GM23338 (cell line): ENCODE measurements at regions not wholly inside any gene's neighbourhood (a gene's known extent, or its start where the extent isn't known, plus 50 kb on each side); places are given as distances from the start of the nearest gene placed in this dataset.

Source experiments
- ATAC-seq: fragments of 200-7000 bp; cut with Tn5 transposase; 3 replicates; pipeline ENCODE4 v1.9.1; 2020
- DNase-seq: peaks from one replicate; pipeline ENCODE4 v3.0.0-alpha.2; 2015; ENCODE audit warnings: low spot score
- H2AFZ ChIP-seq: fragments of 200-600 bp; sonication (generic); 2 replicates; pipeline ENCODE4 v1.8.0; 2016; ENCODE audit warnings: antibody characterized with exemption, mild to moderate bottlenecking, moderate library complexity
- H3F3A ChIP-seq: fragments of 200-600 bp; sonication (generic); replicated peaks from 2 replicates; pipeline ENCODE4 v1.8.0; 2017; ENCODE audit warnings: antibody characterized with exemption, mixed run types, low read depth
- H3K27ac ChIP-seq: fragments of 200-600 bp; sonication (generic); 2 replicates; pipeline ENCODE4 v1.6.1; 2016; ENCODE audit warnings: low read depth
- H3K27me3 ChIP-seq: fragments of 200-600 bp; sonication (generic); 2 replicates; pipeline ENCODE4 v1.8.0; 2016; ENCODE audit warnings: mild to moderate bottlenecking, mixed run types, moderate library complexity; ENCODE audit not compliant: insufficient read depth
- H3K36me3 ChIP-seq: fragments of 200-600 bp; sonication (generic); 2 replicates; pipeline ENCODE4 v1.8.0; 2016; ENCODE audit warnings: mild to moderate bottlenecking; ENCODE audit not compliant: insufficient read depth
- H3K4me1 ChIP-seq: fragments of 200-600 bp; sonication (generic); 2 replicates; pipeline ENCODE4 v1.8.0; 2016; ENCODE audit warnings: mild to moderate bottlenecking, moderate library complexity; ENCODE audit not compliant: insufficient read depth
- H3K4me2 ChIP-seq: fragments of 200-600 bp; sonication (generic); 2 replicates; pipeline ENCODE4 v1.7.1; 2017; ENCODE audit warnings: mixed run types
- H3K4me3 ChIP-seq: fragments of 200-600 bp; sonication (generic); 2 replicates; pipeline ENCODE4 v1.6.1; 2016; ENCODE audit warnings: mixed run types
- H3K79me2 ChIP-seq: fragments of 200-600 bp; sonication (generic); replicated peaks from 2 replicates; pipeline ENCODE4 v1.8.0; 2017; ENCODE audit warnings: mild to moderate bottlenecking; ENCODE audit not compliant: insufficient read depth
- H3K9me2 ChIP-seq: fragments of 200-600 bp; sonication (generic); 2 replicates; pipeline ENCODE4 v1.8.0; 2017; ENCODE audit not compliant: insufficient read depth
- H4K20me1 ChIP-seq: fragments of 200-600 bp; sonication (generic); replicated peaks from 2 replicates; pipeline ENCODE4 v1.8.0; 2017; ENCODE audit warnings: mild to moderate bottlenecking; ENCODE audit not compliant: insufficient read depth
- H3K27ac Mint-ChIP-seq: 2 replicates; pipeline ENCODE4 v1.8.0; 2020; ENCODE audit warnings: inconsistent platforms, mild to moderate bottlenecking, moderate library complexity, mixed read lengths
- H3K27me3 Mint-ChIP-seq: 3 replicates; pipeline ENCODE4 v1.8.0; 2022; ENCODE audit warnings: low read depth, mild to moderate bottlenecking, moderate library complexity, mixed read lengths, inconsistent platforms; ENCODE audit not compliant: insufficient read depth, poor library complexity
- H3K36me3 Mint-ChIP-seq: 3 replicates; pipeline ENCODE4 v1.8.0; 2021; ENCODE audit warnings: low read depth, mild to moderate bottlenecking, inconsistent platforms, moderate library complexity, mixed read lengths
- H3K4me1 Mint-ChIP-seq: 3 replicates; pipeline ENCODE4 v1.8.0; 2020; ENCODE audit warnings: mild to moderate bottlenecking, inconsistent platforms, mixed read lengths
- H3K4me3 Mint-ChIP-seq: 3 replicates; pipeline ENCODE4 v1.8.0; 2021; ENCODE audit warnings: moderate library complexity, mild to moderate bottlenecking, inconsistent platforms, mixed read lengths
- H3K9me3 Mint-ChIP-seq: 3 replicates; pipeline ENCODE4 v1.8.0; 2020; ENCODE audit warnings: moderate library complexity, mild to moderate bottlenecking, inconsistent platforms, mixed read lengths
- EZH2 ChIP-seq: fragments of 200-600 bp; sonication (generic); IDR thresholded peaks from one replicate; pipeline ENCODE4 v1.8.0; 2017; ENCODE audit warnings: antibody characterized with exemption, mild to moderate bottlenecking, low read depth; ENCODE audit not compliant: unreplicated experiment
- JUNB ChIP-seq: IDR thresholded peaks from one replicate; pipeline ENCODE4 v1.6.1; 2016; ENCODE audit warnings: antibody characterized with exemption; ENCODE audit not compliant: unreplicated experiment
- NANOG ChIP-seq: IDR thresholded peaks from 2 replicates; pipeline ENCODE4 v1.6.1; 2016; ENCODE audit warnings: antibody characterized with exemption, borderline replicate concordance
- POLR2AphosphoS5 ChIP-seq: IDR thresholded peaks from 2 replicates; pipeline ENCODE4 v1.6.1; 2016; ENCODE audit warnings: antibody characterized with exemption, low read depth
- STAT1 ChIP-seq: IDR thresholded peaks from one replicate; pipeline ENCODE4 v1.6.1; 2016; ENCODE audit warnings: antibody characterized with exemption; ENCODE audit not compliant: unreplicated experiment
- ZNF331 ChIP-seq: fragments of 250-450 bp; sonication (Bioruptor Pico); IDR thresholded peaks from 2 replicates; pipeline ENCODE4 v1.5.0; 2020; ENCODE audit warnings: low read depth, mild to moderate bottlenecking, moderate library complexity
- TF ChIP-seq, protein P1 (sequence below): IDR thresholded peaks from one replicate; pipeline ENCODE4 v1.6.1; 2018; ENCODE audit warnings: antibody characterized with exemption; ENCODE audit not compliant: unreplicated experiment
- TF ChIP-seq, protein P2 (sequence below): IDR thresholded peaks from 2 replicates; pipeline ENCODE4 v1.6.1; 2016; ENCODE audit warnings: antibody characterized with exemption
- TF ChIP-seq, protein P3 (sequence below): fragments of 250-450 bp; sonication (Bioruptor Pico); IDR thresholded peaks from 2 replicates; pipeline ENCODE4 v1.5.0; 2020; ENCODE audit warnings: mild to moderate bottlenecking, moderate library complexity

DNA sequence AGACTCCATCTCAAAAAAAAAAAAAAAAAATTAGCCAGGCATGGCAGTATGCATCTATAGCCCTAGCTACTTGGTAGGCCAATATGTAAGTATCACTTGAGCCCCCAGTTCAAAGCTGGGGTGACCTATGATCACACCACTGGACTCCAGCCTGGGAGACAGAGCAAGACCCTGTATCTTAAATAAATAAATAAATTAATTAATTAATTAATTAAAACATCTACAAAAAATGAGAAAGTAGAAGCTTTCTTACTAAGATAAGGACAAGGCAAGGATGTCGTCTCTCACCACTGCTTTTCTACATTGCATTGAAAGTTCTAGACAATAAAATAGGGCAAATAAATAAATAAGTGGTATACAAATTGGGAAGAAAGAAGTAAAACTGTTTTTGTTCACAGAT, 134.3 kb upstream of the CARMIL1 start (continued):
- TF ChIP-seq, protein P1, sequence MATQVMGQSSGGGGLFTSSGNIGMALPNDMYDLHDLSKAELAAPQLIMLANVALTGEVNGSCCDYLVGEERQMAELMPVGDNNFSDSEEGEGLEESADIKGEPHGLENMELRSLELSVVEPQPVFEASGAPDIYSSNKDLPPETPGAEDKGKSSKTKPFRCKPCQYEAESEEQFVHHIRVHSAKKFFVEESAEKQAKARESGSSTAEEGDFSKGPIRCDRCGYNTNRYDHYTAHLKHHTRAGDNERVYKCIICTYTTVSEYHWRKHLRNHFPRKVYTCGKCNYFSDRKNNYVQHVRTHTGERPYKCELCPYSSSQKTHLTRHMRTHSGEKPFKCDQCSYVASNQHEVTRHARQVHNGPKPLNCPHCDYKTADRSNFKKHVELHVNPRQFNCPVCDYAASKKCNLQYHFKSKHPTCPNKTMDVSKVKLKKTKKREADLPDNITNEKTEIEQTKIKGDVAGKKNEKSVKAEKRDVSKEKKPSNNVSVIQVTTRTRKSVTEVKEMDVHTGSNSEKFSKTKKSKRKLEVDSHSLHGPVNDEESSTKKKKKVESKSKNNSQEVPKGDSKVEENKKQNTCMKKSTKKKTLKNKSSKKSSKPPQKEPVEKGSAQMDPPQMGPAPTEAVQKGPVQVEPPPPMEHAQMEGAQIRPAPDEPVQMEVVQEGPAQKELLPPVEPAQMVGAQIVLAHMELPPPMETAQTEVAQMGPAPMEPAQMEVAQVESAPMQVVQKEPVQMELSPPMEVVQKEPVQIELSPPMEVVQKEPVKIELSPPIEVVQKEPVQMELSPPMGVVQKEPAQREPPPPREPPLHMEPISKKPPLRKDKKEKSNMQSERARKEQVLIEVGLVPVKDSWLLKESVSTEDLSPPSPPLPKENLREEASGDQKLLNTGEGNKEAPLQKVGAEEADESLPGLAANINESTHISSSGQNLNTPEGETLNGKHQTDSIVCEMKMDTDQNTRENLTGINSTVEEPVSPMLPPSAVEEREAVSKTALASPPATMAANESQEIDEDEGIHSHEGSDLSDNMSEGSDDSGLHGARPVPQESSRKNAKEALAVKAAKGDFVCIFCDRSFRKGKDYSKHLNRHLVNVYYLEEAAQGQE: no peak
- TF ChIP-seq, protein P2, sequence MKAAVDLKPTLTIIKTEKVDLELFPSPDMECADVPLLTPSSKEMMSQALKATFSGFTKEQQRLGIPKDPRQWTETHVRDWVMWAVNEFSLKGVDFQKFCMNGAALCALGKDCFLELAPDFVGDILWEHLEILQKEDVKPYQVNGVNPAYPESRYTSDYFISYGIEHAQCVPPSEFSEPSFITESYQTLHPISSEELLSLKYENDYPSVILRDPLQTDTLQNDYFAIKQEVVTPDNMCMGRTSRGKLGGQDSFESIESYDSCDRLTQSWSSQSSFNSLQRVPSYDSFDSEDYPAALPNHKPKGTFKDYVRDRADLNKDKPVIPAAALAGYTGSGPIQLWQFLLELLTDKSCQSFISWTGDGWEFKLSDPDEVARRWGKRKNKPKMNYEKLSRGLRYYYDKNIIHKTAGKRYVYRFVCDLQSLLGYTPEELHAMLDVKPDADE: no peak
- TF ChIP-seq JUNB: no peak

DNA sequence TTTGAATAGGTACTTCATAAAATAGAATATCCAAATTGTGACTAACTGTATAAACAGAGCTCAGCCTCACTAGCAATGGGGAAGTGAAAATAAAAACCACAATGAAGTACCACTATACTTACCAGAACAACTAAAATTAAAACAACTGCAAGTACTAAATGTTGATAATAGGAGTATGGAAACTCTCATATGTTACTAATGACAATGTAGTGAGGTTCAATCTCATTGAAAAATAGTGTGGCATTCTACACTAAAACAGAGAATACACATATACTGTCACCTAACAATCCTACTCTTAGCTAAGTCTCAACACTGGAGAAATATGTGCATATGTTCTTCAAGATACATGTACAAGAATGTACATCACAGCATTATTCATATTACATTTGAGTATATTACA, 132.0 kb upstream of the CARMIL1 start:
- no peak overlapping the region for H2AFZ ChIP-seq
- ATAC-seq (no peak), DNase-seq (no peak)
- Mint-ChIP-seq H3K9me3 (no peaks in the 10 kb centered on the region), H3K4me3 (no peak overlapping the region), H3K27ac (no peak overlapping the region), H3K36me3 (no peaks in the 10 kb centered on the region), H3K4me1 (no peaks in the 10 kb centered on the region), H3K27me3 (no peaks in the 10 kb centered on the region)
- no peak overlapping the region for H3K4me3 ChIP-seq
- no peaks in the 10 kb centered on the region for H3K4me1 ChIP-seq
- no peak overlapping the region for H3K27ac ChIP-seq
- H4K20me1 ChIP-seq: no peaks in the 10 kb centered on the region
- no peaks in the 10 kb centered on the region for H3K27me3 ChIP-seq
- no peak overlapping the region for H3K4me2 ChIP-seq
- no peak for TF ChIP-seq POLR2AphosphoS5
- no peak for TF ChIP-seq STAT1
- TF ChIP-seq, protein P3, sequence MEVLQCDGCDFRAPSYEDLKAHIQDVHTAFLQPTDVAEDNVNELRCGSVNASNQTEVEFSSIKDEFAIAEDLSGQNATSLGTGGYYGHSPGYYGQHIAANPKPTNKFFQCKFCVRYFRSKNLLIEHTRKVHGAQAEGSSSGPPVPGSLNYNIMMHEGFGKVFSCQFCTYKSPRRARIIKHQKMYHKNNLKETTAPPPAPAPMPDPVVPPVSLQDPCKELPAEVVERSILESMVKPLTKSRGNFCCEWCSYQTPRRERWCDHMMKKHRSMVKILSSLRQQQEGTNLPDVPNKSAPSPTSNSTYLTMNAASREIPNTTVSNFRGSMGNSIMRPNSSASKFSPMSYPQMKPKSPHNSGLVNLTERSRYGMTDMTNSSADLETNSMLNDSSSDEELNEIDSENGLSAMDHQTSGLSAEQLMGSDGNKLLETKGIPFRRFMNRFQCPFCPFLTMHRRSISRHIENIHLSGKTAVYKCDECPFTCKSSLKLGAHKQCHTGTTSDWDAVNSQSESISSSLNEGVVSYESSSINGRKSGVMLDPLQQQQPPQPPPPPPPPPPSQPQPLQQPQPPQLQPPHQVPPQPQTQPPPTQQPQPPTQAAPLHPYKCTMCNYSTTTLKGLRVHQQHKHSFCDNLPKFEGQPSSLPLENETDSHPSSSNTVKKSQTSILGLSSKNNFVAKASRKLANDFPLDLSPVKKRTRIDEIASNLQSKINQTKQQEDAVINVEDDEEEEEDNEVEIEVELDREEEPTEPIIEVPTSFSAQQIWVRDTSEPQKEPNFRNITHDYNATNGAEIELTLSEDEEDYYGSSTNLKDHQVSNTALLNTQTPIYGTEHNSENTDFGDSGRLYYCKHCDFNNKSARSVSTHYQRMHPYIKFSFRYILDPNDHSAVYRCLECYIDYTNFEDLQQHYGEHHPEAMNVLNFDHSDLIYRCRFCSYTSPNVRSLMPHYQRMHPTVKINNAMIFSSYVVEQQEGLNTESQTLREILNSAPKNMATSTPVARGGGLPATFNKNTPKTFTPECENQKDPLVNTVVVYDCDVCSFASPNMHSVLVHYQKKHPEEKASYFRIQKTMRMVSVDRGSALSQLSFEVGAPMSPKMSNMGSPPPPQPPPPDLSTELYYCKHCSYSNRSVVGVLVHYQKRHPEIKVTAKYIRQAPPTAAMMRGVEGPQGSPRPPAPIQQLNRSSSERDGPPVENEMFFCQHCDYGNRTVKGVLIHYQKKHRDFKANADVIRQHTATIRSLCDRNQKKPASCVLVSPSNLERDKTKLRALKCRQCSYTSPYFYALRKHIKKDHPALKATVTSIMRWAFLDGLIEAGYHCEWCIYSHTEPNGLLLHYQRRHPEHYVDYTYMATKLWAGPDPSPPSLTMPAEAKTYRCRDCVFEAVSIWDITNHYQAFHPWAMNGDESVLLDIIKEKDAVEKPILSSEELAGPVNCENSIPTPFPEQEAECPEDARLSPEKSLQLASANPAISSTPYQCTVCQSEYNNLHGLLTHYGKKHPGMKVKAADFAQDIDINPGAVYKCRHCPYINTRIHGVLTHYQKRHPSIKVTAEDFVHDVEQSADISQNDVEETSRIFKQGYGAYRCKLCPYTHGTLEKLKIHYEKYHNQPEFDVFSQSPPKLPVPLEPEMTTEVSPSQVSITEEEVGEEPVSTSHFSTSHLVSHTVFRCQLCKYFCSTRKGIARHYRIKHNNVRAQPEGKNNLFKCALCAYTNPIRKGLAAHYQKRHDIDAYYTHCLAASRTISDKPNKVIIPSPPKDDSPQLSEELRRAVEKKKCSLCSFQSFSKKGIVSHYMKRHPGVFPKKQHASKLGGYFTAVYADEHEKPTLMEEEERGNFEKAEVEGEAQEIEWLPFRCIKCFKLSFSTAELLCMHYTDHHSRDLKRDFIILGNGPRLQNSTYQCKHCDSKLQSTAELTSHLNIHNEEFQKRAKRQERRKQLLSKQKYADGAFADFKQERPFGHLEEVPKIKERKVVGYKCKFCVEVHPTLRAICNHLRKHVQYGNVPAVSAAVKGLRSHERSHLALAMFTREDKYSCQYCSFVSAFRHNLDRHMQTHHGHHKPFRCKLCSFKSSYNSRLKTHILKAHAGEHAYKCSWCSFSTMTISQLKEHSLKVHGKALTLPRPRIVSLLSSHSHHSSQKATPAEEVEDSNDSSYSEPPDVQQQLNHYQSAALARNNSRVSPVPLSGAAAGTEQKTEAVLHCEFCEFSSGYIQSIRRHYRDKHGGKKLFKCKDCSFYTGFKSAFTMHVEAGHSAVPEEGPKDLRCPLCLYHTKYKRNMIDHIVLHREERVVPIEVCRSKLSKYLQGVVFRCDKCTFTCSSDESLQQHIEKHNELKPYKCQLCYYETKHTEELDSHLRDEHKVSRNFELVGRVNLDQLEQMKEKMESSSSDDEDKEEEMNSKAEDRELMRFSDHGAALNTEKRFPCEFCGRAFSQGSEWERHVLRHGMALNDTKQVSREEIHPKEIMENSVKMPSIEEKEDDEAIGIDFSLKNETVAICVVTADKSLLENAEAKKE (CRISPR knock-in tag): no peak
- TF ChIP-seq ZNF331 (CRISPR knock-in tag): no peak
- TF ChIP-seq JUNB: no peak
- TF ChIP-seq, protein P2: no peak
- TF ChIP-seq, protein P1: no peak
- TF ChIP-seq NANOG: no peak
- no peak for TF ChIP-seq EZH2
- H3F3A ChIP-seq: no peaks in the 10 kb centered on the region
- H3K9me2 ChIP-seq: no peaks in the 10 kb centered on the region
- H3K36me3 ChIP-seq: no peaks in the 10 kb centered on the region
- no peaks in the 10 kb centered on the region for H3K79me2 ChIP-seq
